Testis (tissue), 2 donors: ENCODE measurements at regions not wholly inside any gene's neighbourhood (a gene's known extent, or its start where the extent isn't known, plus 50 kb on each side); places are given as distances from the start of the nearest gene placed in this dataset.

ENCODE experiments used
- POLR2A ChIP-seq: fragments of 450-650 bp; IDR thresholded peaks from one replicate; pipeline ENCODE4 v1.6.1; 2017; ENCODE audit warnings: antibody characterized with exemption, mild to moderate bottlenecking, moderate library complexity
- TF ChIP-seq, protein P1 (sequence below), 3 experiments: fragments of 450-650 bp in 2 of 3; fragments of 200-600 bp in 1 of 3; sonication (generic) in 1 of 3; IDR thresholded peaks; one replicate each; pipeline ENCODE4 v1.5.1; 2016 to 2019; ENCODE audit warnings: antibody characterized with exemption in 3 of 3, mild to moderate bottlenecking in 2 of 3, moderate library complexity in 1 of 3

GRCh38 chr2:234376229-234376628 is 120.7 kb downstream of the ARL4C start:
- TF ChIP-seq, protein P1, sequence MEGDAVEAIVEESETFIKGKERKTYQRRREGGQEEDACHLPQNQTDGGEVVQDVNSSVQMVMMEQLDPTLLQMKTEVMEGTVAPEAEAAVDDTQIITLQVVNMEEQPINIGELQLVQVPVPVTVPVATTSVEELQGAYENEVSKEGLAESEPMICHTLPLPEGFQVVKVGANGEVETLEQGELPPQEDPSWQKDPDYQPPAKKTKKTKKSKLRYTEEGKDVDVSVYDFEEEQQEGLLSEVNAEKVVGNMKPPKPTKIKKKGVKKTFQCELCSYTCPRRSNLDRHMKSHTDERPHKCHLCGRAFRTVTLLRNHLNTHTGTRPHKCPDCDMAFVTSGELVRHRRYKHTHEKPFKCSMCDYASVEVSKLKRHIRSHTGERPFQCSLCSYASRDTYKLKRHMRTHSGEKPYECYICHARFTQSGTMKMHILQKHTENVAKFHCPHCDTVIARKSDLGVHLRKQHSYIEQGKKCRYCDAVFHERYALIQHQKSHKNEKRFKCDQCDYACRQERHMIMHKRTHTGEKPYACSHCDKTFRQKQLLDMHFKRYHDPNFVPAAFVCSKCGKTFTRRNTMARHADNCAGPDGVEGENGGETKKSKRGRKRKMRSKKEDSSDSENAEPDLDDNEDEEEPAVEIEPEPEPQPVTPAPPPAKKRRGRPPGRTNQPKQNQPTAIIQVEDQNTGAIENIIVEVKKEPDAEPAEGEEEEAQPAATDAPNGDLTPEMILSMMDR (IDR thresholded peaks at IDR 0.05): no peak
- no peak for TF ChIP-seq POLR2A
